Choroid plexus epithelial cell (primary cell): ENCODE measurements at regions not wholly inside any gene's neighbourhood (a gene's known extent, or its start where the extent isn't known, plus 50 kb on each side); places are given as distances from the start of the nearest gene placed in this dataset.

Source experiments
- DNase-seq: peaks from one replicate; pipeline ENCODE4 v3.0.0-alpha.2; 2010; ENCODE audit warnings: low read depth
- H3K4me3 ChIP-seq: 2 replicates; pipeline ENCODE4 v1.5.1; 2011; ENCODE audit warnings: low read depth, mild to moderate bottlenecking, control low read depth, low read length, moderate library complexity
- TF ChIP-seq, protein P1 (sequence below): conservative IDR thresholded peaks from 2 replicates; pipeline ENCODE4 v1.5.1; 2011; ENCODE audit warnings: low read depth, mild to moderate bottlenecking, control low read depth, inconsistent platforms, low read length, moderate library complexity

DNA sequence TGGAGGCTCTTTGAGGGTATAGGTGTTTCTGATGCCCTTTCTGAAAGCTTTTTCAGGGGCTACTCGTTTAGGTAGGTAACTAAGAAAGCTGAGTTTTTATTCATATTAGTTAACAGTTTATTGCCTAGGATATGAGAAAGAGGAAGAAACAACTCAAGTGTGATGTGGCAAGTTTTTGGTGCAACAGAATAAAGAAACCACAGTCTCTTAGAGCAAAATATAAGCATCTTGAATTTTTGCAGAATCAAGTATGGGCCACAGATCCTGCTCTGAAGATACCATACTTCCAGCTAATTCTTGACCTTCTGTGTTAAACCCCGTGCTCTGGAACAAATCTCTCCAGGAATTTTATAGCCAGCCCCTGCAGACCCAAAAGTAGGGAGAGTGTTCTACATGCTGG, 147.7 kb upstream of the SLC1A4 start:
- no peak overlapping the region for H3K4me3 ChIP-seq
- TF ChIP-seq, protein P1, sequence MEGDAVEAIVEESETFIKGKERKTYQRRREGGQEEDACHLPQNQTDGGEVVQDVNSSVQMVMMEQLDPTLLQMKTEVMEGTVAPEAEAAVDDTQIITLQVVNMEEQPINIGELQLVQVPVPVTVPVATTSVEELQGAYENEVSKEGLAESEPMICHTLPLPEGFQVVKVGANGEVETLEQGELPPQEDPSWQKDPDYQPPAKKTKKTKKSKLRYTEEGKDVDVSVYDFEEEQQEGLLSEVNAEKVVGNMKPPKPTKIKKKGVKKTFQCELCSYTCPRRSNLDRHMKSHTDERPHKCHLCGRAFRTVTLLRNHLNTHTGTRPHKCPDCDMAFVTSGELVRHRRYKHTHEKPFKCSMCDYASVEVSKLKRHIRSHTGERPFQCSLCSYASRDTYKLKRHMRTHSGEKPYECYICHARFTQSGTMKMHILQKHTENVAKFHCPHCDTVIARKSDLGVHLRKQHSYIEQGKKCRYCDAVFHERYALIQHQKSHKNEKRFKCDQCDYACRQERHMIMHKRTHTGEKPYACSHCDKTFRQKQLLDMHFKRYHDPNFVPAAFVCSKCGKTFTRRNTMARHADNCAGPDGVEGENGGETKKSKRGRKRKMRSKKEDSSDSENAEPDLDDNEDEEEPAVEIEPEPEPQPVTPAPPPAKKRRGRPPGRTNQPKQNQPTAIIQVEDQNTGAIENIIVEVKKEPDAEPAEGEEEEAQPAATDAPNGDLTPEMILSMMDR: no peak
- no peak for DNase-seq

DNA sequence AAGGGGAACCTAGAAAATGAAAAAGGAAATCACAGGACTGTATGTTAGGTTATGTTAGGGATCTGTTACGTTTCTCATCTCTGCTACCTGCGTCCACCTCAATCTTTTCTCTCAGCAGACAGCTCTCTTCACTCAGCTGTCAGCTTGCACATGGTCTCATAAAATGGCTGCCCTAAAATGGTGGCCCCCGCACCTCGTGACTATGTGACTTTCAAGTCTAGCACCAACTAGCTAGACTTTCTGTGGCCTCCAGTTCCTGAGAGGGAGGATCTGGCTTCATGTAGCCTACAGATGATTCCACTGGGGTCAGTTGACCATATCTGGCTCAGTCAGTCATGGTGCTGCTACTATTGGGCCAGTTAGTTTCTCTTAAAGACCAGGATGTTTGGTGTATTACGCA, 147.2 kb upstream of the SLC1A4 start:
- TF ChIP-seq, protein P1: no peak
- DNase-seq: no peak
- no peak overlapping the region for H3K4me3 ChIP-seq

DNA sequence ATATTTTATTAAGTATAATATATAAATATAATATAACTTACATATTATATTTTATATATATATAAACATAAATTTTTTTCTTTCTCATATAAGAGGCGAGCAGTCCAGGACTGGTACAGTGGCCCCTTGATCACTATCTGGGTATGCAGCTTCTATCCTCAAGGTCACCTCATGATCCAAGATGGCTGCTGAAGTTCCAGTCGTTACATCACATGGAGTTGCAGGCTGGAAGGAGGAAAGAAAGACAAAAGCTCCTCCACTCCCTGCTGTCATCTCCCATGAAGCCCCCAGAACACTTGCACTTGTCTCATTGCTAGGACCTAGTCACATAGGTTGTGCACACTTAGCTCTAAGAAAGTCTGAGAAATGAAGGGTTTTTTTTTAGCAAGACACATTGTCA, 145.1 kb upstream of the SLC1A4 start:
- TF ChIP-seq, protein P1: no peak
- DNase-seq: no peak
- no peak overlapping the region for H3K4me3 ChIP-seq

- H3K4me3 ChIP-seq: no peak overlapping the region
- TF ChIP-seq, protein P1: no peak
- no peak for DNase-seq
Observed at GRCh38 chr2:64845273-64845905, 143.8 kb upstream of the SLC1A4 start.

DNA sequence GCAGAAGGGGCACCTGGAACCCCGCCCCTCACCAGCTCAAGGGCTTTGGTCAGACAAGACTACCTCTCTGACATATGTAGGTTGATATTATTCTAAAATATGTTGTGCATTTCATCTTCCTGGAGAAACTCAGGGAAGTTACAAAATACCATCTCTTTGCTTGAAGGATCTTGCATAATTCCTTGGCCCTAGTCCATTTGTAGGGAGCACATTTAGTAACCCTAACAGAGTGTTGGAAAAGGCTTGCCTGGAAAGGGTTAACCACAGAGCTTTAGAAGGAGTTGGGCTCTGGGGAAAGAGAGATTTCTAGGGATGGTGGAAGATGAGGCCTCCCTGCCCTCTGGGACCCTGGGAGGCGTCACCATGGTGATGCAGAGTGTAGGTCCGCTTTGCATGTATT, 143.0 kb upstream of the SLC1A4 start:
- DNase-seq: peak; percentile 76
- no peak overlapping the region for H3K4me3 ChIP-seq
- TF ChIP-seq, protein P1: no peak

DNA sequence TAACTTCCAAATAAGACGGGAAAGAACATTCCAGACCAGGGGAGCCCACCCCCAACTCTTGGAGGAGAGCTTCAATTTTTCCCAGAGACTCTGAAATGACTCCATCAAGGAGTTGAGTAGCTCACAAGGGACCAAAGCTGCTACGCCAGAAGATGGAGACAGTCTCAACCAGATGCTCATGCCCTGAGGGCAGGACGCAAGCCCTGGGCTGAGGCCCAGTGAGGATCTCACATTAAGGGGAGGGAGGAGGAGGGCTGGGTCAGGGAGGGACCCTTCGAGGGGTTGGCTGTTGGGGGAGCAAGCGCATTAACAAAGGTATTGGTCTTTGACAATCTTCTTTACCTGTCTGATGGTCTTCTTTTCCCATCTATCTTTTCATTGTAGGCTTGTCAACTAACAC, 141.3 kb upstream of the SLC1A4 start:
- DNase-seq: no peak
- TF ChIP-seq, protein P1: no peak
- no peak overlapping the region for H3K4me3 ChIP-seq

DNA sequence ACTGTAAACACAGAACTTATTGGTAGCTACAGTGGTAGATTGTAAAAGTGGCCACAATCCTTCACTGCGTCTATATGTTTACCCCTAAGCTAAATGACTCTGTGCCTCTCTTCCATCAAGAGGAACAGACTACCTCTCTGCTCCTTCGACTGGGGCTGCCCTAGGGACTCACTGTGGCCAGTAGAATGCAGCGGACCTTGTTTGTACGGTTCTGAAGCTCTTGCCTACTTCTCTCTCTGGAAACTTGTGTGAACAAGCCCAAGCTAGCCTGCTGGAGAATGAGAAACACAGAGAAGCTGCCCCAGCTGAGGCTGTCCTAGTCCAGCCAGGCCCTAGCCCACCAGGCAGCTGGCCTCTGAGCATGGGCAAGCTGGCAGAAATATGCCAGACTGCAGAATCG, 140.8 kb upstream of the SLC1A4 start:
- no peak for DNase-seq
- TF ChIP-seq, protein P1: no peak
- H3K4me3 ChIP-seq: no peak overlapping the region
